ENCODE measurements at regions not wholly inside any gene's neighbourhood (a gene's known extent, or its start where the extent isn't known, plus 50 kb on each side); places are given as distances from the start of the nearest gene placed in this dataset.

DNA sequence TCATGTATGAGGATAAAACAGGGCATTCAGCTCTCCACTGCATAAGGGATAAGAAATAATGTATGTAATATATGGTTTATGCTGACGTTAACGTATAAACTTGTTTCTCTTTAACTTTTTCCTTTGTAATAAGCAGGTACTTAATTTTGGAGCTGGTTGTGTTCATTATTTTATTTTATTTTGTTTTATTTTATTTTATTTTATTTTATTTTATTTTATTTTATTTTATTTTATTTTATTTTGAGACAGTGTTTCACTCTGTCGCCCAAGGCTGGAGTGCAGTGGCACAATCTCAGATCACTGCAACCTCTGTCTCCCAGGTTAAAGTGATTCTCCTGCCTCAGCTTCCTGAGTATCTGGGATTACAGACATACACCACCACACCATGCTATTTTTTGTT is 1932.6 kb upstream of the TENM3 start:
- no peak for TF ChIP-seq EZH2 (IDR thresholded peaks at IDR 0.05; ENCODE audit: borderline replicate concordance, low read depth, low read length, severe bottlenecking)
- TF ChIP-seq, protein P1, sequence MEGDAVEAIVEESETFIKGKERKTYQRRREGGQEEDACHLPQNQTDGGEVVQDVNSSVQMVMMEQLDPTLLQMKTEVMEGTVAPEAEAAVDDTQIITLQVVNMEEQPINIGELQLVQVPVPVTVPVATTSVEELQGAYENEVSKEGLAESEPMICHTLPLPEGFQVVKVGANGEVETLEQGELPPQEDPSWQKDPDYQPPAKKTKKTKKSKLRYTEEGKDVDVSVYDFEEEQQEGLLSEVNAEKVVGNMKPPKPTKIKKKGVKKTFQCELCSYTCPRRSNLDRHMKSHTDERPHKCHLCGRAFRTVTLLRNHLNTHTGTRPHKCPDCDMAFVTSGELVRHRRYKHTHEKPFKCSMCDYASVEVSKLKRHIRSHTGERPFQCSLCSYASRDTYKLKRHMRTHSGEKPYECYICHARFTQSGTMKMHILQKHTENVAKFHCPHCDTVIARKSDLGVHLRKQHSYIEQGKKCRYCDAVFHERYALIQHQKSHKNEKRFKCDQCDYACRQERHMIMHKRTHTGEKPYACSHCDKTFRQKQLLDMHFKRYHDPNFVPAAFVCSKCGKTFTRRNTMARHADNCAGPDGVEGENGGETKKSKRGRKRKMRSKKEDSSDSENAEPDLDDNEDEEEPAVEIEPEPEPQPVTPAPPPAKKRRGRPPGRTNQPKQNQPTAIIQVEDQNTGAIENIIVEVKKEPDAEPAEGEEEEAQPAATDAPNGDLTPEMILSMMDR (IDR thresholded peaks at IDR 0.05; ENCODE audit: borderline replicate concordance, extremely low read depth, low read length, poor library complexity, severe bottlenecking) = no peak
